ENCODE measurements at regions not wholly inside any gene's neighbourhood (a gene's known extent, or its start where the extent isn't known, plus 50 kb on each side); places are given as distances from the start of the nearest gene placed in this dataset.
"Not testable (repeated sequence)": the region's sequence is repeated elsewhere in the genome, so short reads cannot be mapped to it uniquely, and the experiment has no call there.

GRCh38 chr6:43998592-43999243 lies 128.5 kb downstream of the MRPL14 start:
- not testable (repeated sequence) for ATAC-seq

- ATAC-seq: not testable (repeated sequence)
Measured at GRCh38 chr6:43997990-43998585, 129.2 kb downstream of the MRPL14 start.

- no peak for ATAC-seq
Measured at GRCh38 chr6:43997345-43997677, 129.9 kb downstream of the MRPL14 start.

GRCh38 chr6:43996618-43997344 lies 130.5 kb downstream of the MRPL14 start:
- no peak for ATAC-seq

- ATAC-seq: no peak
Measured at GRCh38 chr6:43995137-43995536, 132.1 kb downstream of the MRPL14 start.

- ATAC-seq: peak; percentile 6
Measured at GRCh38 chr6:43993881-43994523, 133.2 kb downstream of the MRPL14 start.

GRCh38 chr6:43992783-43993644 lies 134.2 kb downstream of the MRPL14 start:
- ATAC-seq: peak; percentile 24

- ATAC-seq: no peak
Measured at GRCh38 chr6:43992126-43992663, 135.1 kb downstream of the MRPL14 start.

- ATAC-seq: no peak
Measured at GRCh38 chr6:43990627-43991619, 136.3 kb downstream of the MRPL14 start.

- ATAC-seq: no peak
Measured at GRCh38 chr6:43990275-43990626, 137.0 kb downstream of the MRPL14 start.

GRCh38 chr6:43989581-43990146 lies 137.6 kb downstream of the MRPL14 start:
- no peak for ATAC-seq

- ATAC-seq: no peak
Measured at GRCh38 chr6:43988801-43989200, 138.5 kb downstream of the MRPL14 start.

- ATAC-seq: no peak
Measured at GRCh38 chr6:43987838-43988439, 139.3 kb downstream of the MRPL14 start.

- no peak for ATAC-seq
Measured at GRCh38 chr6:43986177-43986825, 141.0 kb downstream of the MRPL14 start.

- no peak for ATAC-seq
Measured at GRCh38 chr6:43985329-43985728, 141.9 kb downstream of the MRPL14 start.

- ATAC-seq: no peak
Measured at GRCh38 chr6:43984442-43985321, 142.6 kb downstream of the MRPL14 start.

GRCh38 chr6:43983632-43984031 lies 143.6 kb downstream of the MRPL14 start:
- no peak for ATAC-seq

GRCh38 chr6:43983191-43983590 lies 144.1 kb downstream of the MRPL14 start:
- no peak for ATAC-seq

All from esophagus mucosa (tissue), 1 donor.